Lung (tissue), 11 donors: ENCODE measurements at regions not wholly inside any gene's neighbourhood (a gene's known extent, or its start where the extent isn't known, plus 50 kb on each side); places are given as distances from the start of the nearest gene placed in this dataset.

Experiments used
- ATAC-seq: fragments of 200-7000 bp; cut with Tn5 transposase; one replicate; pipeline ENCODE4 v1.9.1; 2020; ENCODE audit warnings: moderate number of reproducible peaks; ENCODE audit not compliant: insufficient read depth, low FRiP score
- DNase-seq, 3 donors: peaks; one replicate each; pipeline ENCODE4 v3.0.0-alpha.2; 2013 to 2017
- H3K27ac ChIP-seq, 2 donors: one replicate each; pipeline ENCODE4 v1.5.1; 2013; ENCODE audit warnings: mild to moderate bottlenecking in 2 of 2, moderate library complexity in 2 of 2, control low read depth in 1 of 2, inconsistent platforms in 1 of 2, low read depth in 1 of 2, low read length in 1 of 2
- H3K27me3 ChIP-seq, 3 donors: one replicate each; pipeline ENCODE4 v1.5.1; 2013; ENCODE audit warnings: low read length in 2 of 3; ENCODE audit not compliant: control insufficient read depth in 3 of 3, insufficient read depth in 3 of 3
- H3K36me3 ChIP-seq, 4 donors: one replicate each; pipeline ENCODE4 v1.5.1; 2013; ENCODE audit warnings: low read length in 4 of 4, mild to moderate bottlenecking in 1 of 4, moderate library complexity in 1 of 4; ENCODE audit not compliant: control insufficient read depth in 4 of 4, insufficient read depth in 4 of 4
- H3K4me1 ChIP-seq, 5 donors: one replicate each; pipeline ENCODE4 v1.5.1; 2013; ENCODE audit warnings: low read length in 5 of 5, mild to moderate bottlenecking in 2 of 5, moderate library complexity in 1 of 5; ENCODE audit not compliant: control insufficient read depth in 5 of 5, insufficient read depth in 5 of 5
- H3K4me3 ChIP-seq: one replicate; pipeline ENCODE4 v1.5.1; 2013; ENCODE audit warnings: mild to moderate bottlenecking, control low read depth, moderate library complexity
- H3K9ac ChIP-seq, 2 donors: one replicate each; pipeline ENCODE4 v1.5.1; 2013; ENCODE audit warnings: low read length in 2 of 2, control low read depth in 1 of 2; ENCODE audit not compliant: insufficient read depth in 1 of 2
- H3K9me3 ChIP-seq, 4 donors: one replicate each; pipeline ENCODE4 v1.5.1; 2013; ENCODE audit warnings: low read length in 3 of 4, mild to moderate bottlenecking in 1 of 4, moderate library complexity in 1 of 4; ENCODE audit not compliant: control insufficient read depth in 4 of 4, insufficient read depth in 3 of 4
- CTCF ChIP-seq: IDR thresholded peaks from 2 replicates; pipeline ENCODE4 v1.5.1; 2012; ENCODE audit warnings: mild to moderate bottlenecking; ENCODE audit errors: control extremely low read depth, extremely low read depth
- WGBS, 2 donors: extraction: QIAGEN DNeasy Blood & Tissue Kit; methylation state at CpG; one replicate each; pipeline ENCODE4 v1.1.7; 2013; 5-methylcytosine and 5-hydroxymethylcytosine counted together
- donor health status: control.
- donor health status: control.
- donor health status: Bipolar disorder and iron deficiency.
- donor health status: healthy.
- donor health status: DM: yes; HTN: yes; CAD: no.

- Histone ChIP-seq H3K9me3 (no peaks in the 10 kb centered on the region), H3K36me3 (no peaks in the 10 kb centered on the region), H3K27ac (no peak overlapping the region), H3K9ac (no peak overlapping the region), H3K4me3 (no peak overlapping the region), H3K27me3 (no peaks in the 10 kb centered on the region), H3K4me1 (no peaks in the 10 kb centered on the region)
- TF ChIP-seq CTCF, result no peak
- no peak for DNase-seq
- ATAC-seq, result no peak
- 63 to 73% methylated on average over 1 of the region's 1 CpG for WGBS, 2 donors
These were observed 150.6 kb downstream of the PDCD6IP start for GRCh38 chr3:33949074-33949473.

- ATAC-seq, result no peak
- Histone ChIP-seq H3K27me3 (no peaks in the 10 kb centered on the region), H3K36me3 (no peaks in the 10 kb centered on the region), H3K4me1 (no peaks in the 10 kb centered on the region), H3K4me3 (no peak overlapping the region), H3K9ac (no peak overlapping the region), H3K27ac (no peak overlapping the region), H3K9me3 (peaks cover 0 to 3% (median 0%) of the 10 kb centered on the region in 4 donors)
- no peak for TF ChIP-seq CTCF
- 85 to 88% methylated on average over 3 of the region's 3 CpGs for WGBS, 2 donors
- DNase-seq, result no peak
These were observed 156.5 kb downstream of the PDCD6IP start for GRCh38 chr3:33954956-33955355.

- Histone ChIP-seq H3K27ac (no peak overlapping the region), H3K9ac (no peak overlapping the region)
- ATAC-seq, result no peak
These were observed 157.8 kb downstream of the PDCD6IP start for GRCh38 chr3:33956206-33956605.

More at GRCh38 chr3:33956206-33956605, 157.8 kb downstream of the PDCD6IP start:
- Histone ChIP-seq H3K9me3 (peaks cover 0 to 3% (median 0%) of the 10 kb centered on the region in 4 donors), H3K4me1 (no peaks in the 10 kb centered on the region), H3K4me3 (no peak overlapping the region), H3K36me3 (no peaks in the 10 kb centered on the region), H3K27me3 (no peaks in the 10 kb centered on the region)
- no peak for DNase-seq
- 91 to 92% methylated on average over 2 of the region's 2 CpGs for WGBS, 2 donors
- no peak for TF ChIP-seq CTCF
